ENCODE measurements at regions not wholly inside any gene's neighbourhood (a gene's known extent, or its start where the extent isn't known, plus 50 kb on each side); places are given as distances from the start of the nearest gene placed in this dataset.

- H3K27me3 ChIP-seq (ENCODE audit: control insufficient read depth, insufficient read depth, low read length), result no peaks in the 10 kb centered on the region
- H3K9me3 ChIP-seq (ENCODE audit: control insufficient read depth, insufficient read depth, low read length), result no peaks in the 10 kb centered on the region
- H3K27ac ChIP-seq (ENCODE audit: low read depth, low read length), result no peak overlapping the region
- H3K4me3 ChIP-seq (ENCODE audit: low read depth, low read length), result no peak overlapping the region
- no peak for DNase-seq (ENCODE audit: low read depth, low spot score)
- CTCF ChIA-PET, result no interaction called here
- POLR2A ChIA-PET, result no interaction called here
- no peak for TF ChIP-seq CTCF (IDR thresholded peaks at IDR 0.05; ENCODE audit: low read depth, low read length)
Measured at GRCh38 chr10:36452851-36453250, 672.5 kb upstream of the ANKRD30A start.

- Histone ChIP-seq H3K27me3 (ENCODE audit: control insufficient read depth, insufficient read depth, low read length) (no peaks in the 10 kb centered on the region), H3K4me3 (ENCODE audit: low read depth, low read length) (no peak overlapping the region), H3K9me3 (ENCODE audit: control insufficient read depth, insufficient read depth, low read length) (no peaks in the 10 kb centered on the region), H3K27ac (ENCODE audit: low read depth, low read length) (no peak overlapping the region)
- DNase-seq (ENCODE audit: low read depth, low spot score), result no peak
- POLR2A ChIA-PET, result no interaction called here
- CTCF ChIA-PET, result no interaction called here
- TF ChIP-seq CTCF (IDR thresholded peaks at IDR 0.05; ENCODE audit: low read depth, low read length), result no peak
Measured at GRCh38 chr10:36451391-36451970, 673.9 kb upstream of the ANKRD30A start.

DNA sequence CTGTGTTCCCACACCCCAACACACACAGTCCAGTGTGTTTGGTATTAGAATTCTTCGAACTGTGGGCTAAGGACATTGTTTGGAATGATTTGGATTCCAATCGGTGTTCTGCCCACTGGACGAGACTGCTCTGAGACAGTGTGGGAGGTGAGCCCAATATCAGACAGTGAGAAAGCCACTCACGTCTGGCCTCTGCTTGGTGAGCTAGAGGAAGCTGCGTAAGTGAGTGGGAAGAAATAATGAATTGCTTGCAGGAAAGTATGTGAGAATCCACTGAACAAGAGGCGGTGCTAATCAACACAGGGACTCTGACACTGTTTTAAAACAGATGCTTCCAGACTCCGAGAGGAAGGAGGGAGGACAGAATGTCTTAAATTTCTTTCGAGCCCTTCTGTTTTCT lies 675.0 kb upstream of the ANKRD30A start:
- ChIA-PET POLR2A (no interaction called here), CTCF (interaction anchor here (0.6 kb wide), 1 partner anchor 349 kb away, joined by 3 read pairs; no protein-coding TSS in a partner anchor)
- peak; percentile 32 for DNase-seq (ENCODE audit: low read depth, low spot score)
- TF ChIP-seq CTCF (IDR thresholded peaks at IDR 0.05; ENCODE audit: low read depth, low read length), result no peak
- H3K9me3 ChIP-seq (ENCODE audit: control insufficient read depth, insufficient read depth, low read length), result no peaks in the 10 kb centered on the region
- no peaks in the 10 kb centered on the region for H3K27me3 ChIP-seq (ENCODE audit: control insufficient read depth, insufficient read depth, low read length)
- H3K27ac ChIP-seq (ENCODE audit: low read depth, low read length), result no peak overlapping the region
- 0 out of 2 replicates have a peak overlapping the region, but pooled peaks have one; percentile 2 for H3K4me3 ChIP-seq (ENCODE audit: low read depth, low read length)

DNA sequence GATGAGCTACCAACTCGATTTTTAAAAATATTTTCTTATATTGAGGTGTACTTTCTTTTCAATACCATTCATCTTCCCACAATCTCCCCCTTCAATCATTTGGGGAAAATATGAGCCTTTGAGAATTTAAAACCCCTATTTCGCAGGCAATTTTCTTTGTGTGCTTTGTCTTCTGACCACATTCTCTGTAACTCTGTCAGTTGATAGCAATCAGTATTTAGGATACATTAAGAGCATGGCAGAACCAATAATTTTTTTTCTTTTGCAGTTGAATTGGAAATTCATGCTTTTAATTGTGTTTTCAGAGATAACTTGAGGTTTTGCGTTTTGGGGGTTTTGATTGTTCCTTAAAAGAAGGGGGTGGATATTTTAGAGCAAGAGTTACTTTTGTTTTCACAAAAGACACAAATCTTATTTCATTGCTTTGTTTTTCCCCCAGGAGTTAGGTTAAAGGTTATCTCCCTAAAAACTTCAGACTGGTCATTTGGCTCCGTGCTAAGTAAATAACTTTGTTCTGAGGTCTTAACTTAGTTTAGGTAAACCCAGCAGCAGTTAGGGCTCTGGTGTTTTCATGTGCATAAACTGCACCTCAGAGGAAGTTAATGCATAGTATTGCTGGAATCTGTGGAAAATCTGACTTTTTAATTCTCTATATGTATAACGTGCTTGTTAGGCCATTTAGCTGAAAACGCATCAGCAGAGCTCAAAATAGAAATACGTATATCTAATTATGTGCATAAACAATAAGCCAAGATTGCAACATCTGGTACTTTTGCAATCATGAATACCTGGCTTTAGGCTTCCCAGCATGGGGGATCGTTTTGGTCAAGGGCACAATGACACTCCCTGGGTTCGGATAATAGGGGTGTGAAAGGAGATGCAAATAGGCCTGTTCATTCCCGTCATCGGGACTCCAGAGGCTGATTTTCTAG lies 676.4 kb upstream of the ANKRD30A start:
- no peak overlapping the region for H3K4me3 ChIP-seq (ENCODE audit: low read depth, low read length)
- no peak for DNase-seq (ENCODE audit: low read depth, low spot score)
- no peak overlapping the region for H3K27ac ChIP-seq (ENCODE audit: low read depth, low read length)
- ChIA-PET CTCF (no interaction called here), POLR2A (interaction anchor here (0.7 kb wide), 1 partner anchor 95 kb away, joined by 3 read pairs; no protein-coding TSS in a partner anchor)
- TF ChIP-seq CTCF (IDR thresholded peaks at IDR 0.05; ENCODE audit: low read depth, low read length), result no peak
- no peaks in the 10 kb centered on the region for H3K27me3 ChIP-seq (ENCODE audit: control insufficient read depth, insufficient read depth, low read length)
- H3K9me3 ChIP-seq (ENCODE audit: control insufficient read depth, insufficient read depth, low read length), result no peaks in the 10 kb centered on the region

DNA sequence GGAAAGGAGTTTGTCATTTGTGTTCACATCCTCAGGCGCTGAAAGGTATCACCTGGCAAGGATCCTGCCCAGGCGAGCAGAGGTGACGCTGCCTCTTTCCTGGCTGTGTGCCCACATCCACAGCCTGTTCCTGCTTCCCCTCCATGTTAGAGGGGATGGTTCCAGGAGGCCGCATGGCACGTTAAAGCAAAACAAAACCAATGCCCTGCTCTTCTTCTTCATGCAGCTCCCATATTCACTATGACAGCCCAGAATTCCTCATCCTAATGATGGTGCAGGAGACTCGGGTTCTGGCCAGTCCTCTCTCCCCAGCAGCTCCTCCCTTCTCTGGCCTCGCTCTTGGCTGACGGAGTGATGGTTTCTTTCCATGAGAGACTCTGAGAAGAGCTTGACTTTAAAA lies 678.5 kb upstream of the ANKRD30A start:
- Histone ChIP-seq H3K27ac (ENCODE audit: low read depth, low read length) (no peak overlapping the region), H3K4me3 (ENCODE audit: low read depth, low read length) (no peak overlapping the region), H3K27me3 (ENCODE audit: control insufficient read depth, insufficient read depth, low read length) (no peaks in the 10 kb centered on the region), H3K9me3 (ENCODE audit: control insufficient read depth, insufficient read depth, low read length) (no peaks in the 10 kb centered on the region)
- no peak for TF ChIP-seq CTCF (IDR thresholded peaks at IDR 0.05; ENCODE audit: low read depth, low read length)
- no peak for DNase-seq (ENCODE audit: low read depth, low spot score)
- ChIA-PET POLR2A (no interaction called here), CTCF (interaction anchor here (0.6 kb wide), 2 partner anchors 19 to 208 kb away, joined by 3 to 4 read pairs; no protein-coding TSS in a partner anchor)
